ENCODE measurements at regions not wholly inside any gene's neighbourhood (a gene's known extent, or its start where the extent isn't known, plus 50 kb on each side); places are given as distances from the start of the nearest gene placed in this dataset.

DNA sequence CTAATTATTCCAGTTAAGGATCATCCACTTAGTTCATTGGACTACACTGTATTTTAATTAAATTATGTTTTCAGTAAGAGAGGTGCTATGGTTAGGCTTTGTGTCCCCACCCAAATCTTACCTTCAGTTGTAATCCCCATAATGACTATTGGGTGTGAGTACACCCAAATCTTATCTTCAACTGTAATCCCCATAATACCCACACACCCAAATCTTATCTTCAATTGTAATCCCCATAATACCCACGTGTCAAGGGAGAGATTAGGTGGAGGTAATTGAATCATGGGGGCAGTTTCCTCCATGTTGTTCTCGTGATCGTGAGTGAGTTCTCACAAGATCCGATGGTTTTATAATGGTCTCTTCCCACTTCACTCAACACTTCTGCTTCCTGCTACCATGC, 208.0 kb upstream of the PHACTR1 start:
- DNase-seq, result no peak
- H3K27ac ChIP-seq, result no peak overlapping the region
- no peaks in the 10 kb centered on the region for H3K36me3 ChIP-seq
- no peaks in the 10 kb centered on the region for H3K9me3 ChIP-seq
- no peaks in the 10 kb centered on the region for H3K27me3 ChIP-seq
- H3K4me1 ChIP-seq, result peaks cover 0 to 28% (median 5%) of the 10 kb centered on the region in 4 donors
- TF ChIP-seq, protein P1, sequence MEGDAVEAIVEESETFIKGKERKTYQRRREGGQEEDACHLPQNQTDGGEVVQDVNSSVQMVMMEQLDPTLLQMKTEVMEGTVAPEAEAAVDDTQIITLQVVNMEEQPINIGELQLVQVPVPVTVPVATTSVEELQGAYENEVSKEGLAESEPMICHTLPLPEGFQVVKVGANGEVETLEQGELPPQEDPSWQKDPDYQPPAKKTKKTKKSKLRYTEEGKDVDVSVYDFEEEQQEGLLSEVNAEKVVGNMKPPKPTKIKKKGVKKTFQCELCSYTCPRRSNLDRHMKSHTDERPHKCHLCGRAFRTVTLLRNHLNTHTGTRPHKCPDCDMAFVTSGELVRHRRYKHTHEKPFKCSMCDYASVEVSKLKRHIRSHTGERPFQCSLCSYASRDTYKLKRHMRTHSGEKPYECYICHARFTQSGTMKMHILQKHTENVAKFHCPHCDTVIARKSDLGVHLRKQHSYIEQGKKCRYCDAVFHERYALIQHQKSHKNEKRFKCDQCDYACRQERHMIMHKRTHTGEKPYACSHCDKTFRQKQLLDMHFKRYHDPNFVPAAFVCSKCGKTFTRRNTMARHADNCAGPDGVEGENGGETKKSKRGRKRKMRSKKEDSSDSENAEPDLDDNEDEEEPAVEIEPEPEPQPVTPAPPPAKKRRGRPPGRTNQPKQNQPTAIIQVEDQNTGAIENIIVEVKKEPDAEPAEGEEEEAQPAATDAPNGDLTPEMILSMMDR (IDR thresholded peaks at IDR 0.05), result no peak
- no peak overlapping the region for H3K4me3 ChIP-seq
- intact Hi-C loops (cut with DNase I; ENCODE audit: low total_unique reads), result no loop called here

GRCh38 chr6:12509060-12509459, 207.5 kb upstream of the PHACTR1 start:
- H3K4me3 ChIP-seq, result no peak overlapping the region
- no peaks in the 10 kb centered on the region for H3K27me3 ChIP-seq
- H3K9me3 ChIP-seq, result no peaks in the 10 kb centered on the region
- H3K36me3 ChIP-seq, result no peaks in the 10 kb centered on the region
- DNase-seq, result no peak
- H3K27ac ChIP-seq, result no peak overlapping the region
- TF ChIP-seq, protein P1 (IDR thresholded peaks at IDR 0.05), result no peak
- H3K4me1 ChIP-seq, result peaks cover 0 to 28% (median 5%) of the 10 kb centered on the region in 4 donors
- intact Hi-C loops (cut with DNase I; ENCODE audit: low total_unique reads), result no loop called here

DNA sequence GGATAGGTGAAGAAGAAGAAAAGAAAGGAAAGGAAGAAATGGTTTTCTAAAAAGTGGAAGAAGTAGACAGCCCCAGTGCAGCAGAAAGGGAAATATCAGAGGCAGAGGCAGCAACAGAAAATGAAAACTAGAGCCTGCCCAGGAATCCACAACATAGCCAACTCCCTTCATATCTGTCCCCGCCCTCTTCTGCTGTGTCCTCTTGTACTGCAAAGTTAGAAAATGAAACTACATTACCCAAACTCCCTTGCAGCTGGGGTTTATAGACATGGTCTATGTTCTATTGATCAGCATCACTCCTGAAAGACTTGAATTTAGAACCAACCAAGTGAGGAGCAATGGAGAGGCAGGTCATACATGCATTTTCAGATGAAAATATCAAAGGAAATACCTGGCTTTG, 200.5 kb upstream of the PHACTR1 start:
- H3K27me3 ChIP-seq, result no peaks in the 10 kb centered on the region
- no peak for DNase-seq
- no peaks in the 10 kb centered on the region for H3K36me3 ChIP-seq
- peaks cover 0 to 4% (median 0%) of the 10 kb centered on the region in 4 donors for H3K4me1 ChIP-seq
- H3K27ac ChIP-seq, result no peak overlapping the region
- H3K4me3 ChIP-seq, result no peak overlapping the region
- TF ChIP-seq, protein P1 (IDR thresholded peaks at IDR 0.05), result no peak
- no peaks in the 10 kb centered on the region for H3K9me3 ChIP-seq
- intact Hi-C loops (cut with DNase I; ENCODE audit: low total_unique reads), result no loop called here

GRCh38 chr6:12522347-12522746, 194.2 kb upstream of the PHACTR1 start:
- H3K4me1 ChIP-seq, result no peaks in the 10 kb centered on the region
- H3K36me3 ChIP-seq, result no peaks in the 10 kb centered on the region
- H3K27me3 ChIP-seq, result no peaks in the 10 kb centered on the region
- intact Hi-C loops (cut with DNase I; ENCODE audit: low total_unique reads), result no loop called here
- no peak for DNase-seq
- no peak overlapping the region for H3K27ac ChIP-seq
- TF ChIP-seq, protein P1 (IDR thresholded peaks at IDR 0.05), result no peak
- no peak overlapping the region for H3K4me3 ChIP-seq
- H3K9me3 ChIP-seq, result no peaks in the 10 kb centered on the region

GRCh38 chr6:12523726-12524125, 192.8 kb upstream of the PHACTR1 start:
- DNase-seq, result no peak
- Histone ChIP-seq H3K4me1 (no peaks in the 10 kb centered on the region), H3K27me3 (no peaks in the 10 kb centered on the region), H3K36me3 (no peaks in the 10 kb centered on the region), H3K4me3 (no peak overlapping the region), H3K27ac (no peak overlapping the region), H3K9me3 (no peaks in the 10 kb centered on the region)
- TF ChIP-seq, protein P1 (IDR thresholded peaks at IDR 0.05), result no peak
- intact Hi-C loops (cut with DNase I; ENCODE audit: low total_unique reads), result no loop called here

GRCh38 chr6:12525276-12525675, 191.3 kb upstream of the PHACTR1 start:
- Histone ChIP-seq H3K9me3 (no peaks in the 10 kb centered on the region), H3K36me3 (no peaks in the 10 kb centered on the region), H3K4me1 (no peaks in the 10 kb centered on the region), H3K27me3 (no peaks in the 10 kb centered on the region), H3K4me3 (no peak overlapping the region), H3K27ac (no peak overlapping the region)
- TF ChIP-seq, protein P1 (IDR thresholded peaks at IDR 0.05), result no peak
- DNase-seq, result no peak
- intact Hi-C loops (cut with DNase I; ENCODE audit: low total_unique reads), result no loop called here
